Uterus (tissue), 2 donors: ENCODE measurements at regions not wholly inside any gene's neighbourhood (a gene's known extent, or its start where the extent isn't known, plus 50 kb on each side); places are given as distances from the start of the nearest gene placed in this dataset.

ENCODE experiments used
- POLR2A ChIP-seq, 2 donors: fragments of 450-650 bp; IDR thresholded peaks; one replicate each; pipeline ENCODE4 v1.6.1; 2016; ENCODE audit warnings: antibody characterized with exemption in 2 of 2, mild to moderate bottlenecking in 1 of 2, moderate library complexity in 1 of 2
- TF ChIP-seq, protein P1 (sequence below), 4 experiments: fragments of 200-600 bp in 2 of 4; fragments of 450-650 bp in 2 of 4; sonication (generic) in 2 of 4; IDR thresholded peaks; one replicate each; pipeline ENCODE4 v1.5.1; 2016 to 2019; ENCODE audit warnings: antibody characterized with exemption in 4 of 4, mild to moderate bottlenecking in 2 of 4, moderate library complexity in 1 of 4

- TF ChIP-seq, protein P1, sequence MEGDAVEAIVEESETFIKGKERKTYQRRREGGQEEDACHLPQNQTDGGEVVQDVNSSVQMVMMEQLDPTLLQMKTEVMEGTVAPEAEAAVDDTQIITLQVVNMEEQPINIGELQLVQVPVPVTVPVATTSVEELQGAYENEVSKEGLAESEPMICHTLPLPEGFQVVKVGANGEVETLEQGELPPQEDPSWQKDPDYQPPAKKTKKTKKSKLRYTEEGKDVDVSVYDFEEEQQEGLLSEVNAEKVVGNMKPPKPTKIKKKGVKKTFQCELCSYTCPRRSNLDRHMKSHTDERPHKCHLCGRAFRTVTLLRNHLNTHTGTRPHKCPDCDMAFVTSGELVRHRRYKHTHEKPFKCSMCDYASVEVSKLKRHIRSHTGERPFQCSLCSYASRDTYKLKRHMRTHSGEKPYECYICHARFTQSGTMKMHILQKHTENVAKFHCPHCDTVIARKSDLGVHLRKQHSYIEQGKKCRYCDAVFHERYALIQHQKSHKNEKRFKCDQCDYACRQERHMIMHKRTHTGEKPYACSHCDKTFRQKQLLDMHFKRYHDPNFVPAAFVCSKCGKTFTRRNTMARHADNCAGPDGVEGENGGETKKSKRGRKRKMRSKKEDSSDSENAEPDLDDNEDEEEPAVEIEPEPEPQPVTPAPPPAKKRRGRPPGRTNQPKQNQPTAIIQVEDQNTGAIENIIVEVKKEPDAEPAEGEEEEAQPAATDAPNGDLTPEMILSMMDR (IDR thresholded peaks at IDR 0.05), result no peak
- no peak for TF ChIP-seq POLR2A (IDR thresholded peaks at IDR 0.05)
These were observed 336.2 kb downstream of the CYRIA start for GRCh38 chr2:16329421-16329820.
